HepG2 (cell line): ENCODE measurements at regions not wholly inside any gene's neighbourhood (a gene's known extent, or its start where the extent isn't known, plus 50 kb on each side); places are given as distances from the start of the nearest gene placed in this dataset.
"Not testable (repeated sequence)": the region's sequence is repeated elsewhere in the genome, so short reads cannot be mapped to it uniquely, and the experiment has no call there.

Experiments used
- MYC ChIP-seq: sonication (generic); formaldehyde crosslinking; IDR thresholded peaks from 2 replicates; pipeline ENCODE4 v1.9.0; 2021; ENCODE audit warnings: missing genetic modification reagents, borderline replicate concordance
- ZBTB1 ChIP-seq: sonication (generic); formaldehyde crosslinking; IDR thresholded peaks from 2 replicates; pipeline ENCODE4 v1.4.0; 2020; ENCODE audit warnings: missing genetic modification reagents, borderline replicate concordance
- ZNF740 ChIP-seq: sonication (generic); formaldehyde crosslinking; IDR thresholded peaks from 2 replicates; pipeline ENCODE4 v1.4.0; 2020; ENCODE audit warnings: missing genetic modification reagents

- not testable (repeated sequence) for TF ChIP-seq MYC (CRISPR knock-in tag); ZBTB1 (CRISPR knock-in tag); ZNF740
Measured at GRCh38 chr6:156421301-156421700, 355.9 kb upstream of the ARID1B start.
